ENCODE measurements at regions not wholly inside any gene's neighbourhood (a gene's known extent, or its start where the extent isn't known, plus 50 kb on each side); places are given as distances from the start of the nearest gene placed in this dataset.

DNA sequence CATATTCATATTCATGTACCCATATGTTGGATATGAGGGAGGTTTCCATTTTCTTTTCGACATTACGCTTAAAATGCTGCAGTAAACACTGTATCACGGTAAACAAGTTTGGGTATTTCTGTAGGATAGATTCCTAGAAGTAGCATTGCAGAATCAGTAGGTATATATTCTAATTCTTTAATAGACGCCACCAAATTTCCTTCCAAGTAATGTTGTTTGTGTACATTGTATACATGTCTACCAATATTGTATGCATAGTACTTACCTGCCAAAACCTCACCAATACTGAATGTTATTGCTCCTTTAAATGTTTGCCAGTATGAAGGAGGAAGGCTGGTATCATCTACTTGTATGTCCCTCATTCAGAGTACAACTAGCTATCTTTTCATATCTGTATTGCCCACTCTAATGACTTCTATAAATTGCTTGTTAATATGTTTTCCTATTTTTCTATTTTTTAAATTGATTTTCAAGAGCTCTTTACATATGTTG is 56.1 kb upstream of the ZNF536 start:
- no peak for TF ChIP-seq POLR2AphosphoS2 (conservative IDR thresholded peaks at IDR 0.05; ENCODE audit: low read length)
- no peak for TF ChIP-seq POLR2A (IDR thresholded peaks at IDR 0.05; ENCODE audit: low read length)
- TF ChIP-seq CEBPB (IDR thresholded peaks at IDR 0.05), result no peak
- TF ChIP-seq RAD21 (conservative IDR thresholded peaks at IDR 0.05 in 1 of 2, IDR thresholded peaks at IDR 0.05 in 1 of 2), result no peak
- no peak for TF ChIP-seq HOXA7 (CRISPR knock-in tag; IDR thresholded peaks at IDR 0.05)
- TF ChIP-seq RCOR1 (IDR thresholded peaks at IDR 0.05; ENCODE audit: low read depth, low read length), result no peak
- TF ChIP-seq, protein P1, sequence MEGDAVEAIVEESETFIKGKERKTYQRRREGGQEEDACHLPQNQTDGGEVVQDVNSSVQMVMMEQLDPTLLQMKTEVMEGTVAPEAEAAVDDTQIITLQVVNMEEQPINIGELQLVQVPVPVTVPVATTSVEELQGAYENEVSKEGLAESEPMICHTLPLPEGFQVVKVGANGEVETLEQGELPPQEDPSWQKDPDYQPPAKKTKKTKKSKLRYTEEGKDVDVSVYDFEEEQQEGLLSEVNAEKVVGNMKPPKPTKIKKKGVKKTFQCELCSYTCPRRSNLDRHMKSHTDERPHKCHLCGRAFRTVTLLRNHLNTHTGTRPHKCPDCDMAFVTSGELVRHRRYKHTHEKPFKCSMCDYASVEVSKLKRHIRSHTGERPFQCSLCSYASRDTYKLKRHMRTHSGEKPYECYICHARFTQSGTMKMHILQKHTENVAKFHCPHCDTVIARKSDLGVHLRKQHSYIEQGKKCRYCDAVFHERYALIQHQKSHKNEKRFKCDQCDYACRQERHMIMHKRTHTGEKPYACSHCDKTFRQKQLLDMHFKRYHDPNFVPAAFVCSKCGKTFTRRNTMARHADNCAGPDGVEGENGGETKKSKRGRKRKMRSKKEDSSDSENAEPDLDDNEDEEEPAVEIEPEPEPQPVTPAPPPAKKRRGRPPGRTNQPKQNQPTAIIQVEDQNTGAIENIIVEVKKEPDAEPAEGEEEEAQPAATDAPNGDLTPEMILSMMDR (IDR thresholded peaks at IDR 0.05), result no peak
- TF ChIP-seq MAZ (IDR thresholded peaks at IDR 0.05; ENCODE audit: borderline replicate concordance, low read depth, low read length), result no peak
- TF ChIP-seq, protein P2, sequence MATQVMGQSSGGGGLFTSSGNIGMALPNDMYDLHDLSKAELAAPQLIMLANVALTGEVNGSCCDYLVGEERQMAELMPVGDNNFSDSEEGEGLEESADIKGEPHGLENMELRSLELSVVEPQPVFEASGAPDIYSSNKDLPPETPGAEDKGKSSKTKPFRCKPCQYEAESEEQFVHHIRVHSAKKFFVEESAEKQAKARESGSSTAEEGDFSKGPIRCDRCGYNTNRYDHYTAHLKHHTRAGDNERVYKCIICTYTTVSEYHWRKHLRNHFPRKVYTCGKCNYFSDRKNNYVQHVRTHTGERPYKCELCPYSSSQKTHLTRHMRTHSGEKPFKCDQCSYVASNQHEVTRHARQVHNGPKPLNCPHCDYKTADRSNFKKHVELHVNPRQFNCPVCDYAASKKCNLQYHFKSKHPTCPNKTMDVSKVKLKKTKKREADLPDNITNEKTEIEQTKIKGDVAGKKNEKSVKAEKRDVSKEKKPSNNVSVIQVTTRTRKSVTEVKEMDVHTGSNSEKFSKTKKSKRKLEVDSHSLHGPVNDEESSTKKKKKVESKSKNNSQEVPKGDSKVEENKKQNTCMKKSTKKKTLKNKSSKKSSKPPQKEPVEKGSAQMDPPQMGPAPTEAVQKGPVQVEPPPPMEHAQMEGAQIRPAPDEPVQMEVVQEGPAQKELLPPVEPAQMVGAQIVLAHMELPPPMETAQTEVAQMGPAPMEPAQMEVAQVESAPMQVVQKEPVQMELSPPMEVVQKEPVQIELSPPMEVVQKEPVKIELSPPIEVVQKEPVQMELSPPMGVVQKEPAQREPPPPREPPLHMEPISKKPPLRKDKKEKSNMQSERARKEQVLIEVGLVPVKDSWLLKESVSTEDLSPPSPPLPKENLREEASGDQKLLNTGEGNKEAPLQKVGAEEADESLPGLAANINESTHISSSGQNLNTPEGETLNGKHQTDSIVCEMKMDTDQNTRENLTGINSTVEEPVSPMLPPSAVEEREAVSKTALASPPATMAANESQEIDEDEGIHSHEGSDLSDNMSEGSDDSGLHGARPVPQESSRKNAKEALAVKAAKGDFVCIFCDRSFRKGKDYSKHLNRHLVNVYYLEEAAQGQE (IDR thresholded peaks at IDR 0.05), result no peak

Data from A549 (cell line).